Hepatocyte (in vitro differentiated cells): ENCODE measurements at regions not wholly inside any gene's neighbourhood (a gene's known extent, or its start where the extent isn't known, plus 50 kb on each side); places are given as distances from the start of the nearest gene placed in this dataset.

ENCODE experiments used
- DNase-seq: peaks from one replicate; pipeline ENCODE4 v3.0.0-alpha.2; 2016; ENCODE audit warnings: low spot score
- H2AFZ ChIP-seq: fragments of 200-600 bp; sonication (generic); 2 replicates; pipeline ENCODE4 v1.6.0; 2016; ENCODE audit warnings: antibody characterized with exemption, mild to moderate bottlenecking
- H3K27ac ChIP-seq: fragments of 200-600 bp; sonication (generic); 2 replicates; pipeline ENCODE4 v1.5.1; 2016; ENCODE audit warnings: mild to moderate bottlenecking
- H3K27me3 ChIP-seq: fragments of 200-600 bp; sonication (generic); 2 replicates; pipeline ENCODE4 v1.6.1; 2016
- H3K36me3 ChIP-seq: fragments of 200-600 bp; sonication (generic); replicated peaks from 2 replicates; pipeline ENCODE4 v1.5.1; 2016; ENCODE audit warnings: low read depth; ENCODE audit not compliant: insufficient read depth
- H3K4me1 ChIP-seq: fragments of 200-600 bp; sonication (generic); 2 replicates; pipeline ENCODE4 v1.5.1; 2016; ENCODE audit warnings: mild to moderate bottlenecking, moderate library complexity; ENCODE audit not compliant: insufficient read depth
- H3K4me2 ChIP-seq: fragments of 200-600 bp; sonication (generic); 2 replicates; pipeline ENCODE4 v1.6.0; 2016
- H3K4me3 ChIP-seq: fragments of 200-600 bp; sonication (generic); 2 replicates; pipeline ENCODE4 v1.5.1; 2016; ENCODE audit warnings: mild to moderate bottlenecking
- H3K79me2 ChIP-seq: fragments of 200-600 bp; sonication (generic); 2 replicates; pipeline ENCODE4 v1.6.0; 2017; ENCODE audit warnings: mild to moderate bottlenecking
- H3K9me2 ChIP-seq: fragments of 200-600 bp; sonication (generic); replicated peaks from 2 replicates; pipeline ENCODE4 v1.6.0; 2017; ENCODE audit warnings: mild to moderate bottlenecking; ENCODE audit not compliant: insufficient read depth
- H3K9me3 ChIP-seq: fragments of 200-600 bp; sonication (generic); 2 replicates; pipeline ENCODE4 v1.5.1; 2016; ENCODE audit warnings: low read depth, mild to moderate bottlenecking
- H4K20me1 ChIP-seq: fragments of 200-600 bp; sonication (generic); 2 replicates; pipeline ENCODE4 v1.6.0; 2016; ENCODE audit warnings: mild to moderate bottlenecking; ENCODE audit not compliant: insufficient read depth, poor library complexity, severe bottlenecking
- CTCF ChIP-seq: fragments of 200-600 bp; sonication (generic); IDR thresholded peaks from 2 replicates; pipeline ENCODE4 v1.5.1; 2016; ENCODE audit warnings: antibody characterized with exemption, mild to moderate bottlenecking; ENCODE audit not compliant: poor library complexity
- EZH2 ChIP-seq: fragments of 200-600 bp; sonication (generic); IDR thresholded peaks from 2 replicates; pipeline ENCODE4 v1.6.1; 2016; ENCODE audit warnings: antibody characterized with exemption, mild to moderate bottlenecking, borderline replicate concordance
- EZH2phosphoT487 ChIP-seq: fragments of 200-600 bp; sonication (generic); IDR thresholded peaks from one replicate; pipeline ENCODE4 v1.6.1; 2018; ENCODE audit warnings: antibody characterized with exemption, mild to moderate bottlenecking, low read depth, moderate library complexity; ENCODE audit not compliant: unreplicated experiment, severe bottlenecking
- WGBS: methylation state at CpG from one replicate; pipeline ENCODE4 v1.1.6; 2016; ENCODE audit warnings: low lambda C conversion rate; ENCODE audit errors: missing lambda C conversion rate; 5-methylcytosine and 5-hydroxymethylcytosine counted together

DNA sequence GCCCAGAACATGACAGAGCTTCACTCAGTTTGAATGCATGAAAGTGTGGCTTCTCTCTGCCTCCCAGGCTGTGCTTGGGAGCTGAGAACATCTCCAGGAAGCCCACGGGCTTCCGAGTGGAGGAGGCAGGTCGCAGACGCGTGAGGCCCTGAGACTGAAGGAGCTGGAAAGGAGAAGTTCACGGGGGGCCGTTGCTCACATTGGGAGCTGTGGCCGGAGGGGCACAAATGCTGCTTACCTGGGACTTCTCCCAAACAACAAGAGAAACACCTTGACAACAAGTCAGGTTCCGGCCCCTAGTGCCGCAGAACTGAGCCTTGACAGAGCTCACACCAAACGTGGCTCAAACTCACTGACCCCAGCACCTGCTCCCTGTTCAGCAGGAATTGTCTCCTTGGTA lies 207.0 kb downstream of the BRD1 start:
- Histone ChIP-seq H3K27me3 (no peaks in the 10 kb centered on the region), H3K36me3 (no peaks in the 10 kb centered on the region), H4K20me1 (no peaks in the 10 kb centered on the region), H3K4me3 (no peak overlapping the region), H3K4me1 (no peaks in the 10 kb centered on the region), H3K4me2 (no peak overlapping the region), H3K79me2 (no peaks in the 10 kb centered on the region), H3K9me3 (no peaks in the 10 kb centered on the region), H3K9me2 (no peaks in the 10 kb centered on the region), H3K27ac (no peak overlapping the region), H2AFZ (no peak overlapping the region)
- TF ChIP-seq EZH2 (no peak), CTCF (no peak), EZH2phosphoT487 (no peak)
- WGBS, result 78% methylated on average over 11 of the region's 11 CpGs
- no peak for DNase-seq

GRCh38 chr22:49620003-49620556 lies 207.6 kb downstream of the BRD1 start:
- Histone ChIP-seq H3K4me1 (no peaks in the 10 kb centered on the region), H2AFZ (no peak overlapping the region), H3K79me2 (no peaks in the 10 kb centered on the region), H3K9me3 (no peaks in the 10 kb centered on the region), H3K4me3 (no peak overlapping the region), H3K4me2 (no peak overlapping the region), H3K9me2 (no peaks in the 10 kb centered on the region), H4K20me1 (no peaks in the 10 kb centered on the region), H3K27ac (no peak overlapping the region), H3K27me3 (no peaks in the 10 kb centered on the region), H3K36me3 (no peaks in the 10 kb centered on the region)
- no peak for DNase-seq
- WGBS, result 73% methylated on average over 19 of the region's 19 CpGs
- no peak for TF ChIP-seq EZH2
- TF ChIP-seq CTCF, result no peak
- TF ChIP-seq EZH2phosphoT487, result no peak

- H3K27me3 ChIP-seq, result no peaks in the 10 kb centered on the region
- no peak overlapping the region for H3K4me3 ChIP-seq
- no peaks in the 10 kb centered on the region for H4K20me1 ChIP-seq
- no peaks in the 10 kb centered on the region for H3K79me2 ChIP-seq
- no peak overlapping the region for H3K4me2 ChIP-seq
- no peaks in the 10 kb centered on the region for H3K4me1 ChIP-seq
- H3K9me3 ChIP-seq, result no peaks in the 10 kb centered on the region
- WGBS, result 86% methylated on average over 13 of the region's 13 CpGs
- no peak overlapping the region for H2AFZ ChIP-seq
- no peak overlapping the region for H3K27ac ChIP-seq
- TF ChIP-seq CTCF, result no peak
- no peak for TF ChIP-seq EZH2phosphoT487
- no peak for TF ChIP-seq EZH2
- no peak for DNase-seq
- no peaks in the 10 kb centered on the region for H3K36me3 ChIP-seq
- no peaks in the 10 kb centered on the region for H3K9me2 ChIP-seq
These were observed 208.4 kb downstream of the BRD1 start for GRCh38 chr22:49619301-49619700.

DNA sequence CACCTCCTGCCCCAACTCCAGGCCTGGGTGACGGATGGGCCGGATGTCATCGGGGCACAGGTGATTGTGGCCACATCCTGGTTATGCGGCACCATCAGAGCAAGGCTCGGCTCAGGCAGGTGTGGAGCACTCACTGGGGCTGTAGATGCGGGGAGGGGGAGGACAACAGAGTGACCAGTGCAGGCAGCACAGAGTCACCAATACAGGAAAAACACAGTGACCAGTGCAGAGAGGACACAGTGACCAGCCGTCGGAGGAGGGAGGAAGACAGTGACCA lies 209.1 kb downstream of the BRD1 start:
- WGBS, result 85% methylated on average over 7 of the region's 8 CpGs
- TF ChIP-seq EZH2 (no peak), CTCF (no peak), EZH2phosphoT487 (no peak)

More for the DNA sequence above, 209.1 kb downstream of the BRD1 start:
- no peaks in the 10 kb centered on the region for H3K9me2 ChIP-seq
- DNase-seq, result no peak
- no peaks in the 10 kb centered on the region for H3K79me2 ChIP-seq
- H3K9me3 ChIP-seq, result no peaks in the 10 kb centered on the region
- no peaks in the 10 kb centered on the region for H4K20me1 ChIP-seq
- H3K4me2 ChIP-seq, result no peak overlapping the region
- no peaks in the 10 kb centered on the region for H3K36me3 ChIP-seq
- no peak overlapping the region for H3K4me3 ChIP-seq
- H3K4me1 ChIP-seq, result no peaks in the 10 kb centered on the region
- H3K27me3 ChIP-seq, result no peaks in the 10 kb centered on the region
- H2AFZ ChIP-seq, result no peak overlapping the region
- no peak overlapping the region for H3K27ac ChIP-seq
